ENCODE measurements at regions not wholly inside any gene's neighbourhood (a gene's known extent, or its start where the extent isn't known, plus 50 kb on each side); places are given as distances from the start of the nearest gene placed in this dataset.
"Not testable (repeated sequence)": the region's sequence is repeated elsewhere in the genome, so short reads cannot be mapped to it uniquely, and the experiment has no call there.

- no peak overlapping the region for H3K4me3 ChIP-seq (ENCODE audit: low read depth, low read length)
- no peak for TF ChIP-seq CTCF (IDR thresholded peaks at IDR 0.05; ENCODE audit: borderline replicate concordance, insufficient read depth, low read depth, low read length)
Measured at GRCh38 chr3:20648921-20649381, 462.9 kb upstream of the SGO1 start.

DNA sequence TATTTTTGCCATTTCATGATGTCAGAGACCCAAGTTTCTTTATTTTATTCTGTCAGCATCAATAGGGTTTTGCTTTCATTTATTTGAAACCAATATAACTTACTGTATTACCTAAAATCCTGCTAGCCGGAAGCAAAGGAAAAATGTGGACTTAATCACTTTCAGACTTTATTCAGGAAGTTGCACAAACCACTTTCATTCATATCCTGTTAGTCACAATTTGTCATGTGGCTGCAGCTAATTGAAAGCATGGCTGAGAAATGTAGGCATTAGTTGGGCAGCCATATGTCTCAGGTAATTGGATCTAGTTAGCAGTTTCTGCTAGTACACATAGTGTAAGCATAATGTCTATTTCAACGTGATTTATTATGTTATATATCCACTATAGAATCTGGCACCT lies 462.3 kb upstream of the SGO1 start:
- H3K4me3 ChIP-seq (ENCODE audit: low read depth, low read length) = no peak overlapping the region
- TF ChIP-seq CTCF (IDR thresholded peaks at IDR 0.05; ENCODE audit: borderline replicate concordance, insufficient read depth, low read depth, low read length) = no peak

DNA sequence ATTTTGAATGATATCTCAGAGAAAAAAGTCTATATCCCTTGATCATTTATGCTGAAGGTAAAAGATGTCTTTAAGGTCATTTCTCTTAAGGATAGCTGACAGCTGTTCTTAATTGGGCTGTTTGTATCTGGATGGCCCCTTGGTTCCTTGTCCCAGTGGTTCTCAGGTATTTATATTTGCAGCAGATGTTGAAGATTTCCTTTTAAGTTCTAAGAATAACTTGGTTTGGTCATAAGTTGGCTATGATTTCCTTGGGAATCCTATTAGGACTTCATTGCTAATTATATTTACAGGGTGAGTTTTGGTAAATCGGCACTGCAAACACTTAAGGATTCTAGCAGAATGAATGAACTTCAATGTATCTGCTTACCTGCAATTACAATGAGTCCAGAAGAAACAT lies 460.4 kb upstream of the SGO1 start:
- no peak overlapping the region for H3K4me3 ChIP-seq (ENCODE audit: low read depth, low read length)
- TF ChIP-seq CTCF (IDR thresholded peaks at IDR 0.05; ENCODE audit: borderline replicate concordance, insufficient read depth, low read depth, low read length) = no peak

GRCh38 chr3:20645340-20645739 lies 459.3 kb upstream of the SGO1 start:
- no peak for TF ChIP-seq CTCF (IDR thresholded peaks at IDR 0.05; ENCODE audit: borderline replicate concordance, insufficient read depth, low read depth, low read length)

DNA sequence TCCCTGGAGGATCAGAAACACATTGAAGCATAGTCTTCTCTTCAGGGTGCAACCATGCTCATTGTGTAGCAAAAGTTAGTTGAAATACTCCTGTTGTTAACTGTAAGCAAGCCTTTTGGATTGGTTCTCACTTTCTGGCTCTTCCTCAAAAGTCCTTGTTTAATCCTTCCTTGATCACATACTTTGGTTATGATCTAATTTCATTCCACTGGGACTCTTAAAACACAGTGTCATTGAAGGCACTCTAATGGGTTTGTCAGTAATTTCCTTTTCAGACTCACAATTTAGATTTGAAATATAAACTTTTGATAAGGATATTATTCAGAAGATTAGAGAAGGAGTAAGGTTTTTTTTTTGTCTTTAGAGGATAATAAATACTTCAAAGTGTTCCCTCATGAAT lies 451.7 kb upstream of the SGO1 start:
- no peak for TF ChIP-seq CTCF (IDR thresholded peaks at IDR 0.05; ENCODE audit: borderline replicate concordance, insufficient read depth, low read depth, low read length)
- H3K4me3 ChIP-seq (ENCODE audit: low read depth, low read length) = no peak overlapping the region

More at GRCh38 chr3:20645340-20645739, 459.3 kb upstream of the SGO1 start:
- H3K4me3 ChIP-seq (ENCODE audit: low read depth, low read length) = no peak overlapping the region

- no peak overlapping the region for H3K4me3 ChIP-seq (ENCODE audit: low read depth, low read length)
- no peak for TF ChIP-seq CTCF (IDR thresholded peaks at IDR 0.05; ENCODE audit: borderline replicate concordance, insufficient read depth, low read depth, low read length)
Measured at GRCh38 chr3:20622304-20622703, 436.3 kb upstream of the SGO1 start.

- H3K4me3 ChIP-seq (ENCODE audit: low read depth, low read length) = not testable (repeated sequence)
Measured at GRCh38 chr3:20618621-20619020, 432.6 kb upstream of the SGO1 start.

DNA sequence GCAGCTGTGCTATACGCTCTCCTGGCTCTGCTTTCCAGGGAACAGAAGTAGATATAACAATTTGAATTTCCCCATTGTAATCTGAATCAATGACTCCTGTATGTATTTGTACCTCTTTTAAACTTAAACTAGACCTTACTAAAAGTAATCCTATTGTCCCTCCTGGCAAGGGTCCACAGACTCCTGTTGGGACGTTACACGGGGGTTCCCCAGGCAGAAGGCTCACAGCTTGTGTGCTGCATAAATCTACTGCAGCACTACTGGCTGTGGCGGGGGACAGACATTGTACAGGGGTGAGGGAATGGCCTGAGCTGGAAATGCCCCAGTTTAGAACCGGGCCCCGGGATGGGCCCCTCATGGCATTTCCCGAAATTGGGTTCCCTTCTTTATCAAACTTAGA lies 432.2 kb upstream of the SGO1 start:
- not testable (repeated sequence) for H3K4me3 ChIP-seq (ENCODE audit: low read depth, low read length)

- not testable (repeated sequence) for H3K4me3 ChIP-seq (ENCODE audit: low read depth, low read length)
Measured at GRCh38 chr3:20615982-20616381, 430.0 kb upstream of the SGO1 start.

All from GM12875 (cell line).